Stimulated activated CD8-positive, alpha-beta memory T cell treated with anti-CD3 and anti-CD28 coated beads, Interleukin-12 subunit alpha, Interleukin-12 subunit beta, amount 100 ng/mL, for 24 hours (primary cell): ENCODE measurements at regions not wholly inside any gene's neighbourhood (a gene's known extent, or its start where the extent isn't known, plus 50 kb on each side); places are given as distances from the start of the nearest gene placed in this dataset.

Experiments
- DNase-seq: peaks from one replicate; pipeline ENCODE4 v3.0.0-alpha.2; 2020; ENCODE audit errors: extremely low read depth

- DNase-seq = no peak
These were observed 64.3 kb upstream of the IRF2BP2 start for GRCh38 chr1:234674218-234674815.

DNA sequence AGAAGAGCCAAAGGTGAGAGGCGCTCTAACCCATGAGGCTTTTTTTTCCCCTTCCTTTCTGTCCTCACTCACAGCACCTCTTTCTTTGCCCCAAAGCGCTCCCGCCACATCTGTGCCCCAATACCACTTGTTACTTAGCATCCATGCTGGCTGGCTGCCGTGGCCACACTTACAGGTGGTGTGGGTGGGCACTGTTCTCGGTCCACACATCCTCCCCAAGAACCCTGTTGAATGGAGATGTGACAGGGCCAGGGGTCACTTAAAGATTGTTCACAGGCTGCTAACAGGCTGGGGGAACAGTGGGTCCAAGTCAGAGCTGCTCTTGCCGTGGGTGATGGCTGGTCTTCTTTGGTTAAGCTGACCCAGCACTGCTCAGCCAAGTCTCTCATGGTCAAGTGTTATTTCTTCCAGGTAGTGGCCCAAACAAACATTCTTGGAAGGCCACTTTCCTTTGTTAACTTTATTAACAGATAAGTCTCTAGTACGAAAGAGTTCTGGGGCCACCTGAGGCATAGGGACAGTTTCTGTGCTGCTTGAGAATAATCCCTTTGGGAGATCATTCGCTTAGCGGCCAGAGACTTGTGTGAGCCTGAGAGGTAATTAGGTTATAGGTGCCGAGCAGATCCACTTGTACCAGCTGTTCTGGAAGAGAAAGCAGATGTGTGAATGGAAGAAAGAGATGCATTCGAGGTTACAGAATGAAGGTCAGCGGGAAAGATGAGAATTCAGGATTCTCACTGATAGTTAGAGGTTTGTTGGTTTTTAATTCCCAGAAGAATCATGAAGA, 62.6 kb upstream of the IRF2BP2 start:
- DNase-seq = no peak

GRCh38 chr1:234670967-234671626, 61.1 kb upstream of the IRF2BP2 start:
- DNase-seq = no peak

DNA sequence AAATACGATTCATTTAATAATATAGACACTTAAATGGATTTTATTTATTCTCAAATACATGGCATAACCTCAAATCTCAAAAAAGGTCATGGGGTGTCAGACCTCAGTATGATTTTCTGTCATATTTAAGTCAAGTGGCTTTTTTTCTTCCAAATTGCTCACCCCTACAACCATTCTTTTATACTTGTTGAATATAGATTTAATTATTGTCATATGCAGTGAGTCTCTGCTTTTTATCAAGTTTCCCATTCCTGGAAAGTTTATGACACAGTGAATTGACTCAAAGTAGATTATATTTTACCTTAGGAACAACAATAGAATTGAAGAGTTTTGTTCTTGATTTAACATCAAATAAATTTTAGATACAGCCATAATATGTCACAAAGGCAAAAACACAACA, 59.5 kb upstream of the IRF2BP2 start:
- no peak for DNase-seq

DNA sequence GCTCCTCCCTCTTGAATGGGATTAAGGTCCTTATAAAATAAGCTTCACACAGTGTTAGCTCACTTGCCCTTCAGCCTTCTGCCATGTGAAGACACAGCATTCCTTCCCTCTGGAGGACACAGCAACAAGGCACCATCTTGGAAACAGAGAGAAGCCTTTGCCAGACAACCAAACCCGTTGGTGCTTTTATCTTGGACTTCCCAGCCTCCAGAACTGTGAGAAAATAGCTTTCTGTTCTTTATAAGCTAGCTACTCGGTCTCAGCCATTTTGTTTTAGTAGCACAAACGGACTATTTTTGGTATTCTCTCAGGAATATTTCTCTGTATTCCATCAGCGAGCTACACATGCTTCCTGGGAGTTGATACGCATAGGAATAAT, 58.6 kb upstream of the IRF2BP2 start:
- DNase-seq = no peak

GRCh38 chr1:234667600-234668576, 57.9 kb upstream of the IRF2BP2 start:
- DNase-seq = no peak

DNA sequence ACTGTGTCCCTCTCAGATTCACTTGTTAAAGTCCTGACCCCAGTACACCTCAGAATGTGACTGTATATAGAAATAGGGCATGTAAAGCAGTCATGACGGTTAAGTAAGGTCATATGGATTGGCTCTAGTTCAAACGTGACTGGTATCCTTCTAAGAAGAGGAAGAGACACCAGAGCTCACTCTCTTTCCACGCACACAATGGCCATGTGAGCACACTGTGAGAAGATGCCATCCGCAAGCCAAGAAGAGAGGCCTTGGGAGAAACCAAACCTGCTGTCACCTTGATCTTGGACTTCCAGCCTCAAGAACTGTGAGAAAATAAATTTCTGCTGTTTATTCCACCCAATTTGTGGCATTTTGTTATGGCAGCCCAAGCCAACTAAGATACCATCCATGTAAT, 56.8 kb upstream of the IRF2BP2 start:
- no peak for DNase-seq

- DNase-seq = no peak
These were observed 56.1 kb upstream of the IRF2BP2 start for GRCh38 chr1:234665975-234666605.

GRCh38 chr1:234662148-234662547, 52.2 kb upstream of the IRF2BP2 start:
- no peak for DNase-seq

- DNase-seq = no peak
These were observed 51.4 kb upstream of the IRF2BP2 start for GRCh38 chr1:234661317-234661928.

DNA sequence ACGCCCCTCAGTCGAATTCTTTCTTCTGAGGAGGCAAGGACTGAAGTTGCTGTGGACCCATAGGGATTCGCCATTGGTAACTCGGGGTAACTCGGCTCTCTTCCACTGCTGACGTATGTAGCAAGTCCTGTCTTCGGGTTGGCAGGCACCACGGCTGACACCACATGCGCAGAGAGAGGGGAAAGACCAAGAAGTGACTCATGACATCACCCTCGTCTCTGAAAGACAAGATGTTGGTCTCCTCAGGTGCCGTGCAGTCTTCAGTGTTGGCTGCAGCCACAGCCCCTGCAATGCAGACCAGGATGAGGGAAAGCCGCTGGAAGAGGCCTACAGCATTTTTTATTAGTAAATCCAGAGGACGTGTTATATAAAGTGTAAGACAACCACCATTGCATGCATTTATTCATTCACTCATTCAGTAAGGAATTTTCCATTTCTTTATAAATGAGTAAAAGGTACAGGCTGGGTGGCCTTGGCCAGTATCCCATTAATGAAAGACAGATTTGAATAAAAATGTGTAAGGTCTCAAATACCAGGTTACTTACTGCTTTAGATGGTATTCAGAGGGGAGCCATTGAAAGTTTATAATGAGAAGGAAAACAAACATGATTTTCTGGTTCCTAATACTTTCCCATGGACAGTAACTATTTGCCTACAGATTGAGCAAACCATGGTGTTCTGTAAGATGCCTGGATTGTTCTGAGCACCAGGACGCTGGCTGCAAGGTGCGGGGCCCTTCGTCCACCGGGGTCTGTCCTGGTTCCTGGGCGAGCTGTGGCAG, 50.7 kb upstream of the IRF2BP2 start:
- no peak for DNase-seq
